DND-41 (cell line): ENCODE measurements at regions not wholly inside any gene's neighbourhood (a gene's known extent, or its start where the extent isn't known, plus 50 kb on each side); places are given as distances from the start of the nearest gene placed in this dataset.

Experiments
- CTCF ChIP-seq: IDR thresholded peaks from 2 replicates; pipeline ENCODE4 v1.5.1; 2012; ENCODE audit warnings: borderline replicate concordance, low read length, moderate library complexity, mild to moderate bottlenecking; ENCODE audit not compliant: poor library complexity, severe bottlenecking; ENCODE audit errors: extremely low read depth
- EZH2 ChIP-seq: IDR thresholded peaks from 3 replicates; pipeline ENCODE4 v1.6.1; 2012; ENCODE audit warnings: borderline replicate concordance, low read depth, mild to moderate bottlenecking, moderate library complexity, low read length, inconsistent platforms; ENCODE audit not compliant: severe bottlenecking

- TF ChIP-seq CTCF: no peak
- TF ChIP-seq EZH2: no peak
Measured at GRCh38 chr5:105195765-105196164, 1633.2 kb upstream of the NUDT12 start.
